Activated CD4-positive, alpha-beta T cell treated with anti-CD3 and anti-CD28 coated beads, Interleukin-2, amount 50 U/mL, for 4 hours (primary cell): ENCODE measurements at regions not wholly inside any gene's neighbourhood (a gene's known extent, or its start where the extent isn't known, plus 50 kb on each side); places are given as distances from the start of the nearest gene placed in this dataset.

Experiments used
- DNase-seq, 2 experiments: peaks; one replicate each; pipeline ENCODE4 v3.0.0-alpha.2; 2020

DNA sequence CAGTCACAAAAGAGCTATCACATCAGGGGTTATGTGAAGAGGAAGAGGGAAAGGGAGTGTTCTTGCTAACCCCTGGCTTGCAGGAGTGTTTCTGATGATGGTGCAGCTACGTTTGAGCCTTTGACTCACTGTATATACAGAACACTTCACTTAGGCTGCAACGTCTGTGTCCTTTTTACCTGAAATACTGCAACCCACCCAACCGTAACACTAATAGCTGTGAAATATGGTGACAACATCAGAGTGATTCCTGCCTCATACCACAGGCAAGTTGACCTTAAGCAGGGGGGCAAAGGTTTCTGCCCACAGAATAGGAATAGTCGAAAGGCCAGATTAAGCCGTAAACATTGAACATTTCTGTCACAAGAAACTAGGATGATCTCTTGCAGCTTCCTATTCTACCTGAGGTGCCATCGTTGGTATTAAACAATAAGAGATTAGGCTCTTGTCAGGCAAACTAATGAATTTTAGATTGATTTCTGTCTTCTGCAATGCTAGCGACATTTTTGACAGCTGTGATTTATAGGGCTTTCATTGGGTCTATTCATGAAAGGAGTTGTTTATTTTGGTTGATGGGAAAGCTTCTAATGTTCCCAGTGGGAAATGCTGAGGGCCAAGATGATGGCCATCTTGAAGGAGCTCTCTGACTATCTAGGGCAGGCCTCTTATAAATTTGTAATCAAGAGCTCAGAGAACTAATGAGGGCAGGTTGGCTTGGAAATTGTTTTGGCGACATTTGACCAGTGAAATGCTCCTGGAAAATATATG lies 316.8 kb downstream of the PIK3C3 start:
- DNase-seq, result no peak

DNA sequence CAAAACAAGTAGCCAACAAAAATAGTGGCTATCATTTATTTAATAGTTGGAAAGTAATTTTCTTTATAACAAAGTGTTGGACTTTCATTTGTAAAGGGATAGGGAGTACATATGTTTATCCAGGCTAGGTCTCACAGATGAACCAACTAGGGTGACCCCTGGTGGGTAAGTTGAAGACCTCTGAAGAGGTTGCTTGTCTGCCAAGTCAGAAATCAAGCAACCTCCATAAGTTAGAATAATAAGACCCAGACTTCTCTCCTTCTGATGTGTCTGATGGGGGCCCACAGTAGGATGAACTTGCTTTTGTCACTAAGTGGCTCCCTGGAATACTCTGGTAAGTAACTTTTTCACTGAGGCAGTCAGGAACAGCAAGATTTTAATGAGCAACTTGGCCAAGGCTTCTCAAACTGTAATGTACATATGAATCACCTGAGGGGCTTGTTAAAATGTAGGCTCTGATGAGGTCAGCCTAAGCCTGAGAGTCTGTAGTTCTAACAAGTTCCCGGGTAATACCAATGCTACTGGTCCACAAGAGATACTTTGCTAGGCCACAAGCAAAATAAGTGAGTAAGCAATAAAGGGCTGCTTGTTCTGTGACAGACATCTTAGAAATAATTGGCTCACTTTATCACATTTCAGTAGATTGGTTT lies 319.6 kb downstream of the PIK3C3 start:
- no peak for DNase-seq

DNA sequence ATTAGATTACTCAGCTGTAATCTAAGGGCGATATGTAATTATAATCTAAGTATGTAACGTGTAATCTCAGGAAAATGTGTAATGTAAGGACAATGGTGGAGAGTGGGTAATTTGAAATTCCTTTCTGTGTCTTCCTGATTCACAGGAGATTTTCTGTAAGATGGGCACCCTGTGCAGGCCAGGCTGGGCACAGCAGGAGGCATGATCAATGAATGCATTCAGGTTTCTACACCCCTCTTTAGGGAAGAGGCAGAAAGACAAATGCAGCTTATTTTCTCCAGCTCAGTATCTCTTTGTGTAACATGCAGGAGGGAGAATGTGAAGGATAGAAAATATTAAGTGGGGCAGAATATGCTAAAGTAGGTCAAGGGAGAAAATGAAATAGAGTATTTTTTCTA lies 320.1 kb downstream of the PIK3C3 start:
- DNase-seq, result no peak

DNA sequence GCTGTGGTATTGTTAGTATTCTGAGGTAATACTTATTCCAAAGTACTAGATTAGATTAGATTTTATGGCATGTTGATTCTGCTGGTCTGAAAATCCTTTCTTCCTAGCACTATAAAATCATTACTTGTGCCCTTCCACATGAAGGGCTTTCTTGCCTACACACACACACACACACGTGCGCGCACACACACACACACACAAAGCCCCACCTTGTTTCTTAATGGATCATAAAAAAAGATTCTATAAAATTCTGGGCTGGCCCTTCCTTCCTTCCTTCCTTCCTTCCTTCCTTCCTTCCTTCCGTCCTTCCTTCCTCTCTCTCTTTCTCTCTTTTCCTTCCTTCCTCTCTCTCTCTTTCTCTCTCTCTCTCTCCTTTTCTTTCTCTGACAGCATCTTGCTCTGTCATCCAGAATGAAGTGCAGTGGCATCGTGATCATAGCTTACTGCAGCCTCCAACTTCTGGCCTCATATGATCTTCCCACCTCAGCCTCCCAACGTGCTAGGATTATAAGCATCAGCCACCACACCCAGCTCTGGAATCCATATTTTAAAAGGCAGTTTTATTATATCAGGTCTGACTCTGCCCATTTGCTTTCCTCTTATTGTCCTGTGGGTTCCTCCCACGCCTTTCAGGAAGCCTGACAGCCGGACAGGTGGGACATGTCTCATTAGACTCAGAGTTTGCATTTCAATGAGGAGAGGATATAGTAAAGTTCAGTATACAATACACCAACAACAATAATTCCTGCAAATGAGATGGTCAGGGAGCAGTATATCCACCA lies 321.1 kb downstream of the PIK3C3 start:
- no peak for DNase-seq

DNA sequence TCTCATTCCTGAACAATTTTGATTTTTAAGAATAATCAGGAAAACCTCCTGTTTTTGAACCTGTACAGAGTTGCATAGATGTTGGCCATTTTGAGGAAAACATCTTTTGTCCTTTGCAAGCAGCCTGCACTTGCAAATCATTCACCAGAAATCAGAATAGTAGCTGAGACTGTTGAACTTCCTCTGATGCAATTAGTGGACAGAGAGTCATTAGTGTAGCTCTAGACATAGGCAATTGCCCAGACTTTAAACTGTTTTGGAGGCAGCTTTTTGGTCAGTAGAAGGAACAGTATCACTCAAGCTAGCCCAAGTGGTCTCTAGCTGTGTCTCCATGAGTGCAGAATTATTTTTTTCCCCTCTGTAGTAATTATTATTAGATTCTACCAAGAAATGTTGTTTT lies 326.1 kb downstream of the PIK3C3 start:
- no peak for DNase-seq

DNA sequence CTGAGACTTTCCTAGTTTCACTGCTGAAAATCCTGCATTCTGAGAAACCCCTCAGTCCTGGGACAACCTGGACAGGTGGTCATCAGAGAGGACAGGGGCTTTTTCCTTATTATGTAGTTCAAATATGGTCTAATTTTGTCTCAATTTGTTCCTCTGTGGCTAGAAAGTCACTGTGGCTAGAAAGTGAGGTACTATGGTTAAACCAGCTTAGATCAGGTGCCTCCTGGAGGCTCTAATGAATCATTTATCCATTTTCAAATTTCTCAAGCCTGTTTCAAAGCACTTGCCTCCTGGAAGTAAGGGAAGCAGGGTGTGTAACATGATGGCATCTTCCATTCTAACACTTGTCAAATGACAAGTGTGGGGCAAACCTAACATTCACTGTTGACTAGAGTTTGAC lies 326.8 kb downstream of the PIK3C3 start:
- DNase-seq, result no peak

DNA sequence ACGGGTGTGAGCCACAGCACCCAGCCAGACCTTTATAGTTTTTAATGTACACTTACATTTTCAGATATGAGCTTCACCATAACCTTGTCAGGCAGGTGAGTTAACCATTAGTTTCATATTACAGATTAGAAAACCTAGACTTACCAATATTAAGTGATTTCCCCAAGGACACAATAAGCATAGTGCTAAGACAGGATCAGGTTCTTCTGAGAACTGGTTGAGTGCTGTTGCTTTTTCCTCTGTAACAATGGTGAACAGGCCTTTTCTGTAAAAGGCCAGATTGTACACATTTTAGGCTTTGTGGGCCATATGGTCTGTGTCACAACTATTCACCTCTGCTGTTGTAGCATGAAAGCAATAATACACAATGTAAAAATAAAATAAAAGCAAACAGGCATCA lies 332.0 kb downstream of the PIK3C3 start:
- DNase-seq, result no peak

DNA sequence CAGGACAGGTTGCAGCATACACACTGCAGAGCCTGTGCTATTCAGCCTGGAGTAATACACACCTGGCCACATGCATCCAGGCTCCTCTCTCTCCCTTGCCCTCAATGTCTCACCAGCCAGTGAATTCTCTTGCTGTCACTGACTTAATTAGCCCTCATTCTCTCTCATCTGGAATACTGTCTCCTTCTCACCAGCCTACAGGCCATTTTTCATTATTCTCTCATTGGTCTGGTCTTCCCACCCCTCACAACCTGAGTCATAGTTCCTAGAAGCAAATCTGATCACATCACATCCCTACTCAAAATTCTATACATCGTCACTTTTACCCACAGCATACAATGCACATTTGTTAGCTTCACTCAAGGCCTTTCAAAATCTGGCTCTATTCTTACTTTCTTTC lies 333.1 kb downstream of the PIK3C3 start:
- DNase-seq, result no peak

DNA sequence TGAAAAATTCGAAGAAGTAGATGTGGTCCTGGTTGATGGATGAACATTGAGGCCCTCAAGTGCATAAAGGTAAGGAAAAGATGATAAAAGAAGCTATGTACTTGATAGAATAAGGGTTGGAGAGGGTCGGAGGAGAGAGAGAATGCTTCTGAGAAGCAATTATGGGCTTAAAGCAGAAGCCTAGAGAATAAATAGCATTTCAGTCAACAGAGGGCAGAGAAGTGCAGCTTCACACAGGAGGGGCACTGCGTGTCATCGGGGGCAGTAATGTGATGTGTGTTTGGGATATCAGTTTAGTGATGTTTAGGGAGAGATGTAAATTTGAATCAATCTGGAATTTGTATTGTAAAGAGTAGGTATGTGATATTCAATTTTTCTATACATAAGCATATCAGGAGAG lies 334.5 kb downstream of the PIK3C3 start:
- no peak for DNase-seq

DNA sequence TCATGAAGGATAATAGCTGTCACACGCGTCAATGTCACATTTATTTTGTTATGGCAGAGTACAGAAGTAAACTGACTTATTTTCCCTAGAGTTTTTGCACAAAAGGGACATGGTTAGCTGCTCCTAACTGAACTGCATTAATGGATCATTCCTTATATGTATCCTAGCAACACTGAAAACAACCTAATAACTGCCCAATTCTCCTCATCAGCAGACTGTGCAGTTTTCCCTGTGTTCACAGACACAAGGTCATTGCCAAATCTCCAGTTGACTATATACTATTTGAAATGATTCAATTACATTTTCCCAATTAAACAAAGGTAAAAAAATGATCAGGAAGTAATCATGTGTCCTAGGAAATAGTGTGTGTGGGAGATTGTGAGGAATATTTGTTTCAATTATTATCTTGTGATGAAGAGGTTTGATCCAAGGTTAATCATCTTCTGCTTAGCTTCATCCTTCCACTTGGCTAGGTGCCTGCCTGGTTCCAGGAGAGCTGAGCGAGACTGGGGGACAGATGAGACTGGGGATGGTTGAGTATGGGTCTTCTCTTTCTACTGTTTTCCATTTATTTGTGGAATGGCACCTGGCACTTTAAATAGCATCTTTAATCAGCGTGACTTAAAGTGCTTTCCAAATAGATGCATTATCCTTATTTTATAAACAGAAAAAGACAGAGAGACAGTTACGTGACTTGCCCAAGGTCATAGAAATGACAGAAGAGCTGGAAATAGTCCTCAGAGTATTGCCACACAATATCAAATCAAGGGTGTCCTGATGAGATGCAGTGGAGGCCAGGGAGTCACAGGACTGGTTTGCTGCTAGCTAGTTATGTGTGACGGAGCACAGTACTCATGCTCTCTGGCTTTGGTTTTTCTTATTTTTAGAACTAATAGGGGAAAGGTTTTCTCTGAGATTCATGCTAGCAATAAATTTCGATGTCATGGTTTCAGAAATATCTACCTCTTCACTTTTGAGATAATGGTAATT lies 335.6 kb downstream of the PIK3C3 start:
- DNase-seq, result no peak

DNA sequence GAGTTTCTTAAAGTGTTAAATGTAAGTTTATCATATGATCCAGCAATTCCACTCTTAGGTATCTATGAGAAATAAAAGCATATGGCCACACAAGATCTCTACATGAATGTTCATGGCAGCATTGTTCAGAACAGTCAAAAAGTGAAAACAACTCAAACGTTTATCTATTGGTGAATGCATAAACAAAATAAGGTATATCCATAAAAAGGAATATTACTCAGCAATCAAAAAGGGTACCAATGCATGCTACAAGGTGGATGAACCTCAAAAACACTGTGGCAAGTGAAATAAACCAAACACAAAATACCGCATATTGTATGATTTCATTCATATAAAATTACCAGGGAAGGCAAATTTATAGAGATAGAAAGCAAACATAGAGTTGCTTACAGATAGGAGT lies 337.6 kb downstream of the PIK3C3 start:
- no peak for DNase-seq

DNA sequence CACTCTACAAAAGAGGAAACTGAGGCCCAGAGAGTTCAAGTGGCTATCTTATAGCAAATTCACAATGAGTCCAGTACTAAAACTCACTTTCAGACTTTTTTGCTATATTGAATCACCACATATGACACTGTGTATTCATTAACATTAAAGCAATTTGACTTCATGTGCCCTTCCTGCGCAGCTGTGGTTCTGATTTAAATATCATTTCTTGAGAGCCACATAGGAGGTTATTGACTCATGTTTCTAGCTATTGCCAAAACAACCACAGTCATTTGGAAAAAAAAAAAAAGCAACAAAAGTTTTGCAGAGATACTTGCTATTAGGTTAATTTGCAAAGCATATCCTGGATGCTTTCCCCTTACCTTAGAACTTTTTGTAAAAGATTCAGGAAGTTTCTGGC lies 341.2 kb downstream of the PIK3C3 start:
- no peak for DNase-seq

DNA sequence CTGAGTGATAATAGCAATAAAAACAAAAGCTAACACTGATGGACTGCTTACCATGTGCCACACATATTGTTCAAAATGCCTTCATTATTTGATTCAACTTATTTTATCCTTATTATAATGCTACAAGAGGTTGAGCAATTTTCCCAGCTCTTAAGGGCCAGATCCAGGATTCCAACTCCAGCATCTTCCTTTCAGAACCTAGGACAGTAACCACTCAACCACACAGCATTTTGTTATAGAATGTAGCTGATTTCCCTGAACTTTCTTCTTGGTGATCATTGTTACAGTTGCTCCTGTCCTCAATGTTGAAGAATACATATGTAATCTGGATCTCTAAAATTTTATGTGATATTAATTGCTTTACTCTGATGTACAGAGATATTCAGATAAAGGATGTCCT lies 341.7 kb downstream of the PIK3C3 start:
- DNase-seq, result no peak

DNA sequence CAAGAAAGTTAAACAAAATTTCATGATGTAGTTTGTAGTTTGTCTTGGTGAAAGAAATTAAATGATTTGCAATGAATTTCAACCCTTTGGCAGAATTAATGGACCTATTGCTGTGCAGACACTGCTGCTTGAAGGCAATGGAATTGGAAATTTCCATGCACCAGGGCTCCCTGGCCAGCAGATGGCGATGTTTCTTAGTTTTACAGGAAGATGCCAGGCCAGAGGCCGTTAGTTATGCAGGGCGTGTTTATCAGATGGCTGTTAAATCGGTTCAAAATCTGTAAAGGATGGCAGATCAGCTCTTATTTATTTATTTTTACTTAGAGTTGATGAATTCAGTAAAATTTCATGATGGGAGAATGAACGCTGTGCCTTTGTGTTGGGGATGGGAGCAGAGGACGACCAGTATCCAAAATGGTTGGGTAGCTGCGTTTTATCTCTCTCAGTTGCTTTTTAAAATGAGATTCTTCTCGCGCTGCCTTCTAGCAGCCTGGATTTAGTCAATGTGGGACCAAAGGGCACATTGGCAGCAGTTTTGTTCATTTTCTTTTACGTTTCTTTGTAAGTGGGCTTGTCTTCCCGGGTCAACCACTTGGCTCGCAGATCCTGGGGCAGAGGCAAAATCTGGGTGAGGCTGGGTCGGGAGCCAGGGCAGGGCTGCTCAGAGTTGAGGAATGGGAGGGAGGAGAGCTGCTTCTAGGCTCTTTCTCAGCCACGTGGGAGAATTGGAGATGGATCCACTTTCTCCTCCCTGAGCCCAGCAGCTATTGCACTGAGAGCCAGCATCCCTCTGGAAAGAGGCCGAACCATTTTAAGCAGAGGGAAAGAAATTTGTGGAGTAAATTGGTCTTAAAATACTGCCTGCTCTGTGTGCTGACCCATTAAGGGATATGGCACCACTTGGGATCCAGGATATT lies 344.0 kb downstream of the PIK3C3 start:
- peak; percentile 20 to 29 for DNase-seq

DNA sequence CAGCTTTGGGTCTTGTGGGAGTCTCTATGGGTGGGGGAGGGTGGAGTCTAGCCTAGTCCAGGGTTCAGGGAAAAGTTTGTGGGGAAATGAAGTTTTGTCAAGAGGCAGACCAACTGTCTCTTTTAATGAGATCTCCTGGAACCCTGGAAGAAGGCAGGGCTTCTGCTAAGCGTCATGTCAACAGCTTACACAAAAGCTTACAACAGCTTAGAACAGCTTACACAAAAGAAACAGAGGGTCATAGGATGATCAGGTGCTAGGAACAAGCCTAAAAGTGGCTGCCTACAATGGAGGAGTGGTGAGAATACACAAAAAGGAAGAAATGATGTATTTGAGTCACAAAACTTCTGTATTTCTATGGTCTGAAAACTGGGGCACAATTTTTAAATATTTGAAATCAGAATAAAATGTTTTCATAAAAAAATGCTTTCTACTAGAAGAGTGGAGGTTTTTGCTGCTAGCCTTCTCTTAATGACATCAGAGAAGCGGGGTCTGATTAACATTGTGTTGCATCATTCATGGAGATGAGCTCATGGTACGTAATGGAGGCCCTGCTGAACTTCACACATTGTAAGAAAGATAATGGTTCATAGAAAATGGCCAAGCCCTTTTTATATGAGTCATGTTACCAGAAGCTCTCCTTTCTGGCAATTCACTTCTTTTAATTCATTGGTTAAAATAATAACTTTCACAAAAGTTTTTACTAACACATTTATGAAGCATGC lies 351.0 kb downstream of the PIK3C3 start:
- DNase-seq, result no peak

DNA sequence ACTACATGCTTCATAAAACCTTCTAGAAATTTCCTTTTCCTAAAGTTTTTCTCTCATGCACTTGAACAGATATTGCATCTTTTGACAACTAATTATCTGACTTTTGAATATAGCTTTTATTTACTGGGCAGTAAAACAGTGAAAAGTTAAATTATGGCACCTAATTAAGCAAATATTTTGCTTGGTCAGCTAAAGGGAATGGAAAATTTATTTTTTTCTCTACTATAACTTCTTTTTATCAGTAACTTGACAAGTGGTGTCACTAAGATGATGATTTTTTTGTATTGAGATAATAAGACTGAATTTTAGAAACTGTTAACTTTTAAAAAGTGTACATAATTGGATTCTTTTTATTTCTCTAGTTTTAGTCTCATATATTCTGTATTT lies 351.6 kb downstream of the PIK3C3 start:
- no peak for DNase-seq

DNA sequence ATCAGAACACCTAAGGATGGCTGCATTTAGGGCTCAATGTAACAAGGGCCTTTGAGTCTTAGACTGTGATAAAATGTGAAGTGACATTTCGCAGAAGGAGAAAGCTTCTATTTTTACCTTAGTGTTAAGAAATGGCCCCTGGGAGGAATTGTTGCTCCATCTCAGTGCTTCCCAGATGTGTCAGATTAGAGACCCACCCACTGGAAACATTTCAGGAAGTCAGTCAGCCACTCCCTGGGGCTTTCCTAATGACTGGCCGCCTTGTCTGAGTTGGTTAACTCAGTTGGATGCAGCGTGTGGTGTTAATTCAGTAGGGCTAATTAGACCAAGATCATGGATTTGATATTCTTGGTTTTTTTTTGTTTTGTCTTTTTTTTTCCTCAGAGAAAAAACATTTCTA lies 355.9 kb downstream of the PIK3C3 start:
- DNase-seq, result no peak

DNA sequence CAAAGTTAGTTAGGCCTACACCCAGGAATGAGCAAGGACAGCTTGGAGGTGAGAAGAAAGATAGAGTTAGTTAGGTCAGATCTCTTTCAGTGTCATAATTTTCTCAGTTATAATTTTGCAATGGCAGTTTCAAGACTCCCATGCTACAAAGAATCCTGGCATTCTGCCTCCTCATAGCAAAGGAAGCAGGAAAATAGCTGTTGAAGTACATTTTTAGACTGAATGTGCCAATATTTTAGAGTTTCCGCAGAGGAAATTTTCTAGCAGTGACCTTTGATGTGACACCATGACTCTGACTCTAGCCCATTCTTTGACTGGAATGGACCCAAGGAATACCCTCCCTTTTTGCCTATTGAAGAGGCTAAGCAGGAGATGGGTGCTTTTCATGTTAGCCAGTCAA lies 371.7 kb downstream of the PIK3C3 start:
- DNase-seq, result no peak

DNA sequence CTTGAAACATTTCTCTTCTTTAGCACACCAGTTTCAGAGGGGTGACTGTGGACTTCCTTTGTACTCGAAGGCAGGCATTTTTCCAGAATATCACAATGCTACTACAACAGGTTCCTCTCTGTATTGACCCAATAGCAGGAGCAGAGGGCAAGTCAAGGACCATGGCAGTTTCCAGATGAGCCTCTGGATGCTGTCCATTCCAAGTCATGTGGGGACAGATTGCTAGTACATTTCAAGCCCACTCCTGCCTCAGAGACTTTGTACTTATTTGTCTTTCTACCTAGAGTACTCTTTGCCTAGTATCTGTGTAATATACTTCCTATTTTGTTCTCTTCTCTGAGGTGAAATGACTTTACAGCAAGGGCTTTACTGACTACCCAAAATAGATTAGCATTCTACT lies 373.9 kb downstream of the PIK3C3 start:
- DNase-seq, result no peak

DNA sequence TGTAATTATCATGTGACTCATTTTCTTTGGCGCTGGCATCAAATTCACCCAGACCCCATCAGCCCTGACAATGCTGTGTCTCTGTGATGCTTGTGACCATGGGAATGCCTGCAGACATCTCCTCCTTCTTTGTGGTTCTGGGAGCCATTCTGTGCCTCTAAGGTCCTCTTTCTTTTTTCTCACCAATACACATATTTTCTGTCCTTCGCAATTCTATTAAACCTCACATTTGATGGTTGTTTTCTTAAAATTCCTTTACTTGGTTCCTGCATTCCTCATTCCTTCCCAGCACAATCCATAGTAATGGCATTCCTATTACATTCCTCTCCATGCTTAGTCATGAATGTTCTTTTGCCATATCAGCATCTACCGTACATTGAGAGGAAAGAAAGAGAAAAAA lies 375.3 kb downstream of the PIK3C3 start:
- DNase-seq, result no peak

DNA sequence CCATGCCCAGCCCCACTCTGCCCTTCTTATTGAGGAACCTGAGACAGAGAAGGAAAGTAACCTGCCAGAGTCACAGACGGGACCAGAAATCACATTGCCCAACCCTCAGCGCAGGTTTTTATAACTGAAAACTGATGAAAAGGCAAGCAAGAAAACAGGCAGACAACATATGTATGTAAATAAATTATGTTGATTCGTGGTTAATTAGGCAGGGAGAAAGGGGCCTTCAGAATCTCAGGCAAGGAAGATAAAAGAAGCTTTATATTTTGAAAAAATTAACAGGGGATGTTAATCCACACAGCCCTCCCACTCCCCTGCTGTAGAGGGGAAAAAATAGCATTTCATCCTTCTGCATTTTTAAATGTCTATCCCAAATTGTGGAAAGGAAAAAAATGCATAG lies 378.5 kb downstream of the PIK3C3 start:
- DNase-seq, result no peak
